Vagina (tissue), 2 donors: ENCODE measurements at regions not wholly inside any gene's neighbourhood (a gene's known extent, or its start where the extent isn't known, plus 50 kb on each side); places are given as distances from the start of the nearest gene placed in this dataset.

Experiments
- DNase-seq, 2 donors: peaks; one replicate each; pipeline ENCODE4 v3.0.0-alpha.2; 2017; ENCODE audit errors: extremely low spot score in 2 of 2
- H3K27ac ChIP-seq: fragments of 200-600 bp; sonication (generic); one replicate; pipeline ENCODE4 v1.5.1; 2019
- H3K27me3 ChIP-seq: fragments of 200-600 bp; sonication (generic); one replicate; pipeline ENCODE4 v1.5.1; 2019
- H3K36me3 ChIP-seq, 2 donors: fragments of 200-600 bp; sonication (generic); one replicate each; pipeline ENCODE4 v1.5.1; 2017 to 2019
- H3K4me1 ChIP-seq: fragments of 200-600 bp; sonication (generic); one replicate; pipeline ENCODE4 v1.5.1; 2019
- H3K4me3 ChIP-seq, 2 donors: fragments of 200-600 bp; sonication (generic); 1 replicate in 1 of 2; 2 replicates in 1 of 2; pipeline ENCODE4 v1.5.1; 2016 to 2019
- H3K9me3 ChIP-seq: fragments of 200-600 bp; sonication (generic); one replicate; pipeline ENCODE4 v1.5.1; 2019
- CTCF ChIP-seq, 3 experiments: fragments of 450-650 bp in 2 of 3; fragments of 200-600 bp in 1 of 3; sonication (generic) in 1 of 3; IDR thresholded peaks; one replicate each; pipeline ENCODE4 v1.5.1; 2017 to 2019; ENCODE audit warnings: antibody characterized with exemption in 3 of 3, mild to moderate bottlenecking in 2 of 3, moderate library complexity in 2 of 3
- POLR2A ChIP-seq, 2 donors: fragments of 450-650 bp; IDR thresholded peaks; one replicate each; pipeline ENCODE4 v1.6.1; 2017; ENCODE audit warnings: antibody characterized with exemption in 2 of 2, mild to moderate bottlenecking in 2 of 2, moderate library complexity in 2 of 2
- POLR2AphosphoS5 ChIP-seq, 2 donors: sonication (generic); formaldehyde crosslinking; IDR thresholded peaks; one replicate each; pipeline ENCODE4 v1.9.0; 2017; ENCODE audit warnings: antibody characterized with exemption in 2 of 2, mild to moderate bottlenecking in 2 of 2, low read depth in 1 of 2; ENCODE audit not compliant: insufficient read depth in 1 of 2
- intact Hi-C: fragments of 100-400 bp; cut with DNase I; formaldehyde crosslinking; loops from one replicate; pipeline ENCODE4 v1.15.1; 2023

GRCh38 chr1:221903594-221903993, 161.7 kb upstream of the DUSP10 start:
- H3K4me1 ChIP-seq, result no peaks in the 10 kb centered on the region
- H3K36me3 ChIP-seq, result no peaks in the 10 kb centered on the region
- H3K9me3 ChIP-seq, result no peaks in the 10 kb centered on the region
- H3K27me3 ChIP-seq, result no peaks in the 10 kb centered on the region
- no peak for TF ChIP-seq CTCF (IDR thresholded peaks at IDR 0.05)
- no peak for TF ChIP-seq POLR2A (IDR thresholded peaks at IDR 0.05)
- TF ChIP-seq POLR2AphosphoS5 (IDR thresholded peaks at IDR 0.05; ENCODE audit: insufficient read depth in 1 of 2, low read depth in 1 of 2), result no peak
- no peak overlapping the region for H3K4me3 ChIP-seq
- no peak for DNase-seq
- intact Hi-C loops, result no loop called here
- no peak overlapping the region for H3K27ac ChIP-seq

- H3K9me3 ChIP-seq, result no peaks in the 10 kb centered on the region
- TF ChIP-seq CTCF (IDR thresholded peaks at IDR 0.05), result no peak
- TF ChIP-seq POLR2A (IDR thresholded peaks at IDR 0.05), result no peak
- no peak for TF ChIP-seq POLR2AphosphoS5 (IDR thresholded peaks at IDR 0.05; ENCODE audit: insufficient read depth in 1 of 2, low read depth in 1 of 2)
- H3K4me3 ChIP-seq, result no peak overlapping the region
- DNase-seq, result no peak
- H3K27me3 ChIP-seq, result no peaks in the 10 kb centered on the region
- H3K4me1 ChIP-seq, result no peaks in the 10 kb centered on the region
- intact Hi-C loops, result no loop called here
- H3K36me3 ChIP-seq, result no peaks in the 10 kb centered on the region
- H3K27ac ChIP-seq, result no peak overlapping the region
Measured at GRCh38 chr1:221902961-221903360, 161.1 kb upstream of the DUSP10 start.

GRCh38 chr1:221900678-221901077, 158.8 kb upstream of the DUSP10 start:
- Histone ChIP-seq H3K27me3 (no peaks in the 10 kb centered on the region), H3K4me1 (no peaks in the 10 kb centered on the region), H3K4me3 (no peak overlapping the region), H3K9me3 (no peaks in the 10 kb centered on the region), H3K27ac (no peak overlapping the region), H3K36me3 (no peaks in the 10 kb centered on the region)
- TF ChIP-seq CTCF (IDR thresholded peaks at IDR 0.05) (no peak), POLR2A (IDR thresholded peaks at IDR 0.05) (no peak), POLR2AphosphoS5 (IDR thresholded peaks at IDR 0.05; ENCODE audit: insufficient read depth in 1 of 2, low read depth in 1 of 2) (no peak)
- intact Hi-C loops, result no loop called here
- DNase-seq, result no peak

GRCh38 chr1:221897321-221897721, 155.4 kb upstream of the DUSP10 start:
- peak in 1 of 2 donors; percentile 18 for DNase-seq
- no peaks in the 10 kb centered on the region for H3K36me3 ChIP-seq
- H3K27me3 ChIP-seq, result no peaks in the 10 kb centered on the region
- H3K4me3 ChIP-seq, result no peak overlapping the region
- H3K9me3 ChIP-seq, result no peaks in the 10 kb centered on the region
- no peak overlapping the region for H3K27ac ChIP-seq
- TF ChIP-seq POLR2AphosphoS5 (IDR thresholded peaks at IDR 0.05; ENCODE audit: insufficient read depth in 1 of 2, low read depth in 1 of 2), result no peak
- intact Hi-C loops, result no loop called here
- no peaks in the 10 kb centered on the region for H3K4me1 ChIP-seq

GRCh38 chr1:221892301-221892830, 150.5 kb upstream of the DUSP10 start:
- no peaks in the 10 kb centered on the region for H3K27me3 ChIP-seq
- H3K36me3 ChIP-seq, result no peaks in the 10 kb centered on the region
- H3K4me3 ChIP-seq, result no peak overlapping the region
- TF ChIP-seq POLR2A (IDR thresholded peaks at IDR 0.05), result no peak
- no peak for TF ChIP-seq POLR2AphosphoS5 (IDR thresholded peaks at IDR 0.05; ENCODE audit: insufficient read depth in 1 of 2, low read depth in 1 of 2)
- no peak for TF ChIP-seq CTCF (IDR thresholded peaks at IDR 0.05)
- DNase-seq, result no peak
- peaks cover 1% of the 10 kb centered on the region for H3K4me1 ChIP-seq
- no peak overlapping the region for H3K27ac ChIP-seq
- intact Hi-C loops, result no loop called here
- H3K9me3 ChIP-seq, result no peaks in the 10 kb centered on the region
